ENCODE measurements at regions not wholly inside any gene's neighbourhood (a gene's known extent, or its start where the extent isn't known, plus 50 kb on each side); places are given as distances from the start of the nearest gene placed in this dataset.
A peak's percentile ranks its signal among the peaks of the same experiment; 100 is the strongest.

DNA sequence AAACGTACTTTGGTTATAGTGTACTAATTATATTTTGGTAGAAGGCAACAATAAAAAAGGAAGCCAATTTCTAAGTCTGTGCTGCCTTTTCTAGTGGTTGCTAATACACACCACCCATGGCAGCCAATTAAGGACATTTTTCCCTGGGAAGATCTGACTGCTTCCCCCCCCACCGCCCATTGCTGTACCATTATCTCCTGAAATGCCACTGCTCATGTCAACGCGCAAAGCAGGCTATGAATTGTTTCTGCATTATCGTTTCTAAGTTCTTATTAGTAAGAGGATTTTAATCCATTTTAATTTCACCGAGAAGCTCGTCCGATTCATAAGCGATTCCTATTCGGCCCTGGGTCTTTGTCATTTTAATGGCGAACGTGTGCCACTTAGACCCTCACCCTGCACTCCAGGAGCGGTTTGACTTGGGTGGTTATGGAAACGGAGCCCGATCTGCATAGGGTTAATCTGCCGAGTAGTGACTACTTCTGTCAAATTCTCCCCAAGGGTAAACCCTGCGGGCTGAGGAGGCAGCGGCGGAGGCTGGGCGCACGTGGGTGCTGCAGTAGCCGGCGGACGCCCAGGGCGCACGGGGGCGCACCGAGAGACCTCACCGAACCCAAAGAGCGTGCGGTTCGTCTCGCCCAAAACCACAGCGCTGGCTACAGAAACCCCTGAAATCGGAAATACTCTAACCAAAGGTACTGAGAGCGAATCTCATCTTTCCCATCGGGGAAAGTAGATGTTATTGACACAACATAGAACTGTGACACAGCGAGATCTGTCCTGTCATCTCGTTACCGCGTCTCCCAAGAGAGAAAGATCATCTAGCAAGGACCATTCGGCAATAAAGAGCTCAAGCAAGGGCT, 55.8 kb upstream of the SHC3 start:
- peak; percentile 61 for DNase-seq (ENCODE audit: low read depth, low spot score)

DNA sequence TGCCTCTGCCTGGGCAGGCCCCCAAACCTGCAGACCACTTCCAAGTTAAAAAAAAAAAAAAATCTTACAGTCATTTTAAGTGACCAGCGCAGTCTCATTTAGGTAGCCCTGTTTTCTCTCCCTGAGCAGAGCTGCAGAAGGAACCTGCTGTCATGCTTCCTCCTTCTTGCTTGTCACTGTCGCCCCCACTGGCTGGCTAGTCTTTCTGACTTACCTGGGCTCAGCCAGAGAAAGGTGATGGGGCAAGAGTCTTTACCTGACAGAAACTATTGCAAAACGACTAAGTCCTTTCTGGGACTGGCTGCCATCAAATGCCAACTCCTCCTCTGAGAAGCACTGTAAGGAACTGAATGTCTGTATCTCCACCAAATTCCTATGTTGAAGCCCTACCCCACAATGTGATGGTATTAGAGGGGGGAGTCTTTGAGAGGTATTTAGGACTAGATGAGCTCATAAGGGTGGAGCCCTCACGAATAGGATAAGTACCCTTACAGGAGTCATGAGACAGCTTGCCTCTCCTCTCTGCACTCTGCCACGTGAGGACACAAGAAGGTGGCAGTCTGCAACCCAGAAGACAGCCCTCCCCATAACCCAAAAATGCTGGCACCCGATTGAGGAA, 58.4 kb upstream of the SHC3 start:
- no peak for DNase-seq (ENCODE audit: low read depth, low spot score)

GRCh38 chr9:89238424-89238823, 59.8 kb upstream of the SHC3 start:
- no peak for DNase-seq (ENCODE audit: low read depth, low spot score)

- DNase-seq (ENCODE audit: low read depth, low spot score) = no peak
Measured at GRCh38 chr9:89243296-89244061, 64.9 kb upstream of the SHC3 start.

DNA sequence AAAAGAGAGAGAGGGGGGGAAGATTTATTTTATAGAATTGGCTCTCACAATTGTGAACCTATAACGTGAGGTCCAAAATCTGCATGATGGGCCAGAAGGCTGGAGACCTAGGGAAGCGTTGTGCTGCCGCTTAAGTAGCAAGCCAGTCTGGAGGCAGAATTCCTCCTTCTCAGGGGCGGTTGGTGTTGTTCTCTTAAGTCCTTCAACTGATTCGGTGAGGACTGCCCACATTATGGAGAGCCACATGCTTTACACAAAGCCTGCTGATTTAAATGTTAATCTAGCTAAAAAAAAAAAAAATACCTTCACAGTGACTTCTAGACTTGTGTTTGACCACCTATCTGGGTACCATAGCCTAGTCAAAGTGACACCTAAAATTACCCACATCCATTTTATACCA, 64.2 kb upstream of the CKS2 start:
- no peak for DNase-seq (ENCODE audit: low read depth, low spot score)

DNA sequence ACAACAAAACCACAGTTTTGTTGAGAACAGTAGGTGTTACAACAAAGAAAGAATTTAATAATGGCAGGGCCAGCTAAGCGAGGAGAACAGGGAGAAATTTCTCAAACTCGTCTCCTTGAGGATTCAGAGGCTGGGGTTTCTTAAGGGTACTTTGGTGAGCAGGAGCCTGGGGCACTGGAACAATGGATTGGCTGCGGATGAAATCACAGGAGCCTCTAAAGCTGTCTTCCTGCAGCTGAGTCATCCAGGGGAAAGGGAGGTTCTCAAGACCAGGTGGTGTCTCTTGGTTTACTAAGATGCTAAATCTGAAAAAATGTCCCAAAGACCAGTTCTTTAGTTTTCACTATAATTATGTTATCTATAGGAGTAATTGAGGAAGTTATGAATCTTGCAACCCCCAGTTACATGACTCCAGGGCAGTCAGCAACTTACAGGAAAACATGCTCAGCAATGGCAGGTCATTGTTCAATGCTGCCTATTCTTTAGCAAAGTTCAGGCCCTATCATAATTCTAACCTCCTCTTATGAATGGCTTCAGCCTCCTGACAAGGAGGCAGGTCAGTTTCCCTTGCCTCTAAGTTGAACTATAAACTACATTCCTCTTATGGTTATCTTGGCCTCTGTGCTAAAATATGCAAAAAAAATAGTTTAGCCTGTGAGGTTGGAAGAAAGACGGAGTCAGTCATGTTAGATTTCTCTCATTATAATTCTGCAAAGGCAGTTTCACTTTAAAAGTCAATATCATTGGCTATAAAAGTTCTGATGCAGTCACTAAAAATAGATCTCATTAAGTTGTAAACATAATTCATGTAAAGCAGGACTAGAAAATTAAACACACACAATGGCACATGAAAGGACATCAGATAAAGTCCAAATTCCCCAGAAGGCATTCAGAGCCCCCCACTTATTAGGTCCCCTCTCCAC, 63.3 kb upstream of the CKS2 start:
- DNase-seq (ENCODE audit: low read depth, low spot score) = peak; percentile 70

DNA sequence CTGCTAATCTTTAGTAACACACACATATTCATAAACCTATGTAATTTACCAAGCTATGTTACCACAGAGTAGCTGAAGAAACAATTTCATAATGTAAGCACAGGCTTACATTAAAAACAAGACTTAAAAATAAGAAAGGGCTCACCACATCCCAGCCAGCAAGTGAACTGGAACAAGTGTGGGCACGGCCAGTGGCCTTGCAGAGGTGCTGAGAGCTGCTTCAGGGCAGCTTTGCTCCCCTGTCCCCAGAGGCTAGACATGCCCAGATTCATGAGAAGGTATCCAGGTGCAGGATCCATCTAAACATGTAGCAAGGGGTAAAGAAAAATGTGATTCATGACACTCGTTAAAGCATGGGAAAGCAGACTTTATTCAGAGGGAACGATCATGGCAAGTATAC, 62.0 kb upstream of the CKS2 start:
- no peak for DNase-seq (ENCODE audit: low read depth, low spot score)

GRCh38 chr9:89252651-89253267, 58.2 kb upstream of the CKS2 start:
- no peak for DNase-seq (ENCODE audit: low read depth, low spot score)

DNA sequence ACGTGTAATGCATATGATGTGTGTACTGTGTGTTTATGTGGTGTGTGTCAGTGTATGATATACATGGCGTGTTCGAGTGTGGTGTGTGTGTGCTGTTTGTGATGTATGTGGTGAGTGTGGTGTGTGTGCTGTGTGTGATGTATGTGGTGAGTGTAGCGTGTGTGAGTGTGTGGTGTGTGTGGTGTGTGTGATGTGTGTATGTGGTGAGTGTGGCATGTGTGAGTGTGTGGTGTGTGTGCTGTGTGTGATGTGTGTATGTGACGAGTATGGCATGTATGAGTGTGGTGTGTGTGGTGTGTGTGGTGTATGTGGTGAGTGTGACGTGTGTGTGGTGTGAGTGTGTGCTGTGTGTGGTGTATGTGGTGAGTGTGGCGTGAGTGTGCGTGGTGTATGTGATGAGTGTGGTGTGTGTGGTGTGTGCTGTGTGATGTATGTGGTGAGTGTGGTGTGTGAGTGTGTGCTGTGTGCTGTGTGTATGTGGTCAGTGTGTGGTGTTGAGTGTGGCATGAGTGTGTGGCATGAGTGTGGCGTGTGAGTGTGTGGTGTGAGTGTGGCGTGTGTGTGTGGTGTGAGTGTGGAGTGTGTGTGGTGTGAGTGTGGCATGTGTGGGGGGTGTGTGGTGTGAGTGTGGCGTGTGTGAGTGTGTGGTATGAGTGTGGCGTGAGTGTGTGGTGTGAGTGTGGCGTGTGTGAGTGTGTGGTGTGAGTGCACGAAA, 56.8 kb upstream of the CKS2 start:
- no peak for DNase-seq (ENCODE audit: low read depth, low spot score)

DNA sequence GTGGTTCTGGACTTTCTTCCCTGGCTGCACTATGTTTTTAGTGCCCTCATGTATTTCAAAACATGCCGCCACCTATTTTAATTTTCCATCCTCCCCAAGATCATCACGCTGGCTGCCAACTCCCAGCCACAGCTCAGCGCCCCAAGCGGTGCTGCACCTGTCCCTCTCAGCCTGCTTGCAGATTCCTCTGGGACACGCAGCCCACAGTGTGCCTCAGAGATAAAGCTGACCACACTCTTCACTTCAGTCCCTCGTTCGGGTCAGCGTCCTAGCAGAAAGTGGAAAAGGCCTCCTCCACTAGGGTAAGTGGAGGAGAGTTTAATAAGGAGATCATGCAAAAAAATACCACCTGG, 56.2 kb upstream of the CKS2 start:
- DNase-seq (ENCODE audit: low read depth, low spot score) = no peak

- DNase-seq (ENCODE audit: low read depth, low spot score) = no peak
Measured at GRCh38 chr9:89256225-89256624, 54.8 kb upstream of the CKS2 start.

DNA sequence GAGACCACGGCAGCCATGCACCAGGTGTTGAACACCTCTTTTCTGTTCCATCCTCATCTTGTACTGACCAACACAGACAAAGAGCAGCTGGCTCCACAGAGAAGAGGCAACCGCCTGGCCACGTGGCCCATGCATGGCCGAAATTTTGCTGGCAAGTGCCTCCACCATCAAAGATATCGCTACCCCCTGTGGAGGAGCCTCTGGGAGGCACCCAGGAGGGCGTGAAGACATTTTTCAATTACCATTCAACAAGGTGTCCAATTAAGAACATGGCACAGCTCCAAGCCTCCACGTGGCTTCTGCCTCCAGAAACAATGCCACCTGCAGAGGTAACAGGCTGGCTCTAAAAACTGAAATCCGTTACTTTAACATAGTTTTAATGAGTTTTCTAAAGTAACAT, 54.4 kb upstream of the CKS2 start:
- no peak for DNase-seq (ENCODE audit: low read depth, low spot score)

GRCh38 chr9:89260525-89260924, 50.5 kb upstream of the CKS2 start:
- DNase-seq (ENCODE audit: low read depth, low spot score) = no peak

All from ELF-1 (cell line).